ENCODE measurements at regions not wholly inside any gene's neighbourhood (a gene's known extent, or its start where the extent isn't known, plus 50 kb on each side); places are given as distances from the start of the nearest gene placed in this dataset.
A peak's percentile ranks its signal among the peaks of the same experiment; 100 is the strongest.

- TF ChIP-seq CTCF (IDR thresholded peaks at IDR 0.05; ENCODE audit: low read depth, low read length, missing control alignments): no peak
- Histone ChIP-seq H3K27ac (no peak overlapping the region), H3K4me3 (ENCODE audit: low read depth, low read length) (no peak overlapping the region), H3K36me3 (replicated peaks) (no peaks in the 10 kb centered on the region), H3K27me3 (replicated peaks) (no peaks in the 10 kb centered on the region)
- in situ Hi-C loops (cut with HindIII; ENCODE audit: low pct_ligation_motif_present, low sequenced_read_pairs): loop anchor here (25.0 kb wide), 1 partner anchor 1194 kb away; no protein-coding TSS in a partner anchor
- no peak for DNase-seq
Measured at GRCh38 chr10:44856696-44857095, 54.4 kb upstream of the TMEM72 start.

- H3K27ac ChIP-seq: peak overlapping the region; percentile 3
- peak; percentile 100 for TF ChIP-seq CTCF (IDR thresholded peaks at IDR 0.05; ENCODE audit: low read depth, low read length, missing control alignments)
- H3K4me3 ChIP-seq (ENCODE audit: low read depth, low read length): no peak overlapping the region
- no peaks in the 10 kb centered on the region for H3K27me3 ChIP-seq (replicated peaks)
- in situ Hi-C loops (cut with HindIII; ENCODE audit: low pct_ligation_motif_present, low sequenced_read_pairs): loop anchor here (25.0 kb wide), 1 partner anchor 1195 kb away; no protein-coding TSS in a partner anchor
- DNase-seq: peak; percentile 94
- no peaks in the 10 kb centered on the region for H3K36me3 ChIP-seq (replicated peaks)
Measured at GRCh38 chr10:44857363-44858016, 53.6 kb upstream of the TMEM72 start.

GRCh38 chr10:44858017-44858371 is 53.1 kb upstream of the TMEM72 start:
- Histone ChIP-seq H3K4me3 (ENCODE audit: low read depth, low read length) (no peak overlapping the region), H3K27me3 (replicated peaks) (no peaks in the 10 kb centered on the region), H3K27ac (no peak overlapping the region), H3K36me3 (replicated peaks) (no peaks in the 10 kb centered on the region)
- in situ Hi-C loops (cut with HindIII; ENCODE audit: low pct_ligation_motif_present, low sequenced_read_pairs): loop anchor here (25.0 kb wide), 1 partner anchor 1196 kb away; no protein-coding TSS in a partner anchor
- DNase-seq: no peak
- TF ChIP-seq CTCF (IDR thresholded peaks at IDR 0.05; ENCODE audit: low read depth, low read length, missing control alignments): no peak

- no peak for TF ChIP-seq CTCF (IDR thresholded peaks at IDR 0.05; ENCODE audit: low read depth, low read length, missing control alignments)
- no peak for DNase-seq
- H3K4me3 ChIP-seq (ENCODE audit: low read depth, low read length): no peak overlapping the region
- H3K27ac ChIP-seq: no peak overlapping the region
- no peaks in the 10 kb centered on the region for H3K27me3 ChIP-seq (replicated peaks)
- in situ Hi-C loops (cut with HindIII; ENCODE audit: low pct_ligation_motif_present, low sequenced_read_pairs): loop anchor here (25.0 kb wide), 1 partner anchor 1197 kb away; no protein-coding TSS in a partner anchor
- no peaks in the 10 kb centered on the region for H3K36me3 ChIP-seq (replicated peaks)
Measured at GRCh38 chr10:44858988-44859387, 52.1 kb upstream of the TMEM72 start.

- H3K27ac ChIP-seq: no peak overlapping the region
- no peak for TF ChIP-seq CTCF (IDR thresholded peaks at IDR 0.05; ENCODE audit: low read depth, low read length, missing control alignments)
- in situ Hi-C loops (cut with HindIII; ENCODE audit: low pct_ligation_motif_present, low sequenced_read_pairs): loop anchor here (25.0 kb wide), 1 partner anchor 1197 kb away; no protein-coding TSS in a partner anchor
- no peak for DNase-seq
- no peaks in the 10 kb centered on the region for H3K36me3 ChIP-seq (replicated peaks)
- no peak overlapping the region for H3K4me3 ChIP-seq (ENCODE audit: low read depth, low read length)
- H3K27me3 ChIP-seq (replicated peaks): no peaks in the 10 kb centered on the region
Measured at GRCh38 chr10:44859546-44860285, 51.4 kb upstream of the TMEM72 start.
